Upper lobe of left lung (tissue), 4 donors: ENCODE measurements at regions not wholly inside any gene's neighbourhood (a gene's known extent, or its start where the extent isn't known, plus 50 kb on each side); places are given as distances from the start of the nearest gene placed in this dataset.

Source experiments
- EP300 ChIP-seq, 4 donors: sonication (generic); formaldehyde crosslinking; IDR thresholded peaks; one replicate each; pipeline ENCODE4 v1.5.1; 2017; ENCODE audit warnings: antibody characterized with exemption in 4 of 4, control low read depth in 2 of 4
- POLR2A ChIP-seq, 4 donors: fragments of 450-650 bp; IDR thresholded peaks; one replicate each; pipeline ENCODE4 v1.5.1; 2016 to 2017; ENCODE audit warnings: antibody characterized with exemption in 4 of 4, mild to moderate bottlenecking in 2 of 4
- POLR2AphosphoS5 ChIP-seq, 2 donors: sonication (generic); formaldehyde crosslinking; IDR thresholded peaks; one replicate each; pipeline ENCODE4 v1.5.1; 2017; ENCODE audit warnings: antibody characterized with exemption in 2 of 2
- TF ChIP-seq, protein P1 (sequence below), 6 experiments: fragments of 450-650 bp in 4 of 6; fragments of 200-600 bp in 2 of 6; sonication (generic) in 2 of 6; IDR thresholded peaks; one replicate each; pipeline ENCODE4 v1.5.1; 2016 to 2019; ENCODE audit warnings: antibody characterized with exemption in 6 of 6

DNA sequence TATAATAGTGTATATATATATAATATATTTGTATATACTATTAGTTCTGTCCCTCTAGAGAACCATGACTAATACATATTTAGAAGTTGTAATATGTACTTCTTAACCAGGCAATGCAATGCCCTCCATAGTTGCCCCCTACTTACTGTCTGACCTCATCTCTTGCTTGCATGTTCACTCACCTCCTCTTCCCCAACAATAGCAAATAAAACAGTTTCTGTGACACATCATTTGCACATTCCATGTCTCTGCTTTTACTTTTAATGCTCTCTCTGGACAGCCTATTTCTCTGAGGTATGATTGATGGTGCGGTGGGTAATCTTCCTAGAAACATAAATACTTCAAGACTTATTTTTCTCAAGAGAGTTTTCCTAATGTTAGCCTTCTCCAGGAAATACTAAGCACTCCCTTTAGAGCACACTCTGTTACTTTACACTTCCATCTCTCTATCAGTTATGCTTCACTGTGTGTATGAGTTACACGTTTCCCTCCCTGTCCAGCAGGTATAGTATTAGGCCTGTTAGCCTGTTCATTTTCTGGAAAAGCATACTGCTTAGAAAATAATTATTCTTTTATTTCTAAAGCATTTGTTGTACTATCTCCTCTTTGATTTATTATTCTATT is 295.6 kb upstream of the LRATD1 start:
- TF ChIP-seq, protein P1, sequence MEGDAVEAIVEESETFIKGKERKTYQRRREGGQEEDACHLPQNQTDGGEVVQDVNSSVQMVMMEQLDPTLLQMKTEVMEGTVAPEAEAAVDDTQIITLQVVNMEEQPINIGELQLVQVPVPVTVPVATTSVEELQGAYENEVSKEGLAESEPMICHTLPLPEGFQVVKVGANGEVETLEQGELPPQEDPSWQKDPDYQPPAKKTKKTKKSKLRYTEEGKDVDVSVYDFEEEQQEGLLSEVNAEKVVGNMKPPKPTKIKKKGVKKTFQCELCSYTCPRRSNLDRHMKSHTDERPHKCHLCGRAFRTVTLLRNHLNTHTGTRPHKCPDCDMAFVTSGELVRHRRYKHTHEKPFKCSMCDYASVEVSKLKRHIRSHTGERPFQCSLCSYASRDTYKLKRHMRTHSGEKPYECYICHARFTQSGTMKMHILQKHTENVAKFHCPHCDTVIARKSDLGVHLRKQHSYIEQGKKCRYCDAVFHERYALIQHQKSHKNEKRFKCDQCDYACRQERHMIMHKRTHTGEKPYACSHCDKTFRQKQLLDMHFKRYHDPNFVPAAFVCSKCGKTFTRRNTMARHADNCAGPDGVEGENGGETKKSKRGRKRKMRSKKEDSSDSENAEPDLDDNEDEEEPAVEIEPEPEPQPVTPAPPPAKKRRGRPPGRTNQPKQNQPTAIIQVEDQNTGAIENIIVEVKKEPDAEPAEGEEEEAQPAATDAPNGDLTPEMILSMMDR (IDR thresholded peaks at IDR 0.05): no peak
- TF ChIP-seq POLR2A (IDR thresholded peaks at IDR 0.05) (no peak), POLR2AphosphoS5 (IDR thresholded peaks at IDR 0.05) (no peak), EP300 (IDR thresholded peaks at IDR 0.05) (no peak)
